Subcutaneous abdominal adipose tissue (tissue), 5 donors: ENCODE measurements at regions not wholly inside any gene's neighbourhood (a gene's known extent, or its start where the extent isn't known, plus 50 kb on each side); places are given as distances from the start of the nearest gene placed in this dataset.

Source experiments
- H3K27ac ChIP-seq: one replicate; pipeline ENCODE4 v1.7.0; 2013; ENCODE audit warnings: low read depth, mild to moderate bottlenecking, inconsistent platforms, low read length, moderate library complexity
- H3K27me3 ChIP-seq, 5 donors: one replicate each; pipeline ENCODE4 v1.7.0; 2013; ENCODE audit warnings: low read length in 5 of 5, inconsistent platforms in 1 of 5; ENCODE audit not compliant: control insufficient read depth in 5 of 5, insufficient read depth in 4 of 5
- H3K36me3 ChIP-seq, 5 donors: one replicate each; pipeline ENCODE4 v1.7.0; 2013; ENCODE audit warnings: low read length in 5 of 5; ENCODE audit not compliant: control insufficient read depth in 5 of 5, insufficient read depth in 5 of 5
- H3K4me1 ChIP-seq, 5 donors: one replicate each; pipeline ENCODE4 v1.7.0; 2013; ENCODE audit warnings: low read length in 5 of 5, mild to moderate bottlenecking in 3 of 5, moderate library complexity in 1 of 5; ENCODE audit not compliant: control insufficient read depth in 5 of 5, insufficient read depth in 5 of 5
- H3K4me3 ChIP-seq, 5 donors: one replicate each; pipeline ENCODE4 v1.7.0; 2013; ENCODE audit warnings: low read length in 5 of 5, low read depth in 1 of 5
- H3K9ac ChIP-seq, 5 donors: one replicate each; pipeline ENCODE4 v1.7.0; 2013; ENCODE audit warnings: low read length in 5 of 5, mild to moderate bottlenecking in 4 of 5, moderate library complexity in 3 of 5
- H3K9me3 ChIP-seq, 5 donors: one replicate each; pipeline ENCODE4 v1.7.0; 2013; ENCODE audit warnings: low read length in 5 of 5; ENCODE audit not compliant: control insufficient read depth in 5 of 5
- donor health status: healthy.
- donor health status: healthy.
- donor health status: healthy.
- donor health status: healthy.
- donor health status: healthy.

- Histone ChIP-seq H3K36me3 (no peaks in the 10 kb centered on the region), H3K4me1 (peaks cover 0 to 4% (median 3%) of the 10 kb centered on the region in 5 donors), H3K9ac (no peak overlapping the region), H3K4me3 (no peak overlapping the region), H3K9me3 (peaks cover 0 to 16% (median 0%) of the 10 kb centered on the region in 5 donors), H3K27me3 (no peaks in the 10 kb centered on the region), H3K27ac (no peak overlapping the region)
Measured at GRCh38 chr5:107169867-107170266, 500.9 kb downstream of the EFNA5 start.

- no peak overlapping the region for H3K4me3 ChIP-seq
- no peak overlapping the region for H3K27ac ChIP-seq
- no peaks in the 10 kb centered on the region for H3K36me3 ChIP-seq
- no peak overlapping the region for H3K9ac ChIP-seq
- no peaks in the 10 kb centered on the region for H3K27me3 ChIP-seq
- peaks cover 0 to 4% (median 3%) of the 10 kb centered on the region in 5 donors for H3K4me1 ChIP-seq
- H3K9me3 ChIP-seq, result peaks cover 0 to 16% (median 0%) of the 10 kb centered on the region in 5 donors
Measured at GRCh38 chr5:107168848-107169752, 501.6 kb downstream of the EFNA5 start.

GRCh38 chr5:107168086-107168485 lies 502.7 kb downstream of the EFNA5 start:
- no peak overlapping the region for H3K9ac ChIP-seq
- no peak overlapping the region for H3K27ac ChIP-seq
- peaks cover 0 to 16% (median 0%) of the 10 kb centered on the region in 5 donors for H3K9me3 ChIP-seq
- H3K4me3 ChIP-seq, result no peak overlapping the region
- no peaks in the 10 kb centered on the region for H3K27me3 ChIP-seq
- H3K4me1 ChIP-seq, result peaks cover 0 to 4% (median 3%) of the 10 kb centered on the region in 5 donors
- no peaks in the 10 kb centered on the region for H3K36me3 ChIP-seq

GRCh38 chr5:107165296-107165695 lies 505.4 kb downstream of the EFNA5 start:
- Histone ChIP-seq H3K36me3 (no peaks in the 10 kb centered on the region), H3K9ac (no peak overlapping the region), H3K4me3 (no peak overlapping the region), H3K27me3 (no peaks in the 10 kb centered on the region), H3K27ac (no peak overlapping the region), H3K9me3 (peaks cover 0 to 4% (median 2%) of the 10 kb centered on the region in 5 donors), H3K4me1 (peaks cover 0 to 4% (median 3%) of the 10 kb centered on the region in 5 donors)

- H3K9me3 ChIP-seq, result peaks cover 0 to 3% (median 0%) of the 10 kb centered on the region in 5 donors
- H3K4me1 ChIP-seq, result no peaks in the 10 kb centered on the region
- no peak overlapping the region for H3K27ac ChIP-seq
- H3K27me3 ChIP-seq, result no peaks in the 10 kb centered on the region
- no peak overlapping the region for H3K4me3 ChIP-seq
- no peak overlapping the region for H3K9ac ChIP-seq
- H3K36me3 ChIP-seq, result no peaks in the 10 kb centered on the region
Measured at GRCh38 chr5:107157809-107158208, 512.9 kb downstream of the EFNA5 start.

GRCh38 chr5:107155707-107156106 lies 515.0 kb downstream of the EFNA5 start:
- H3K9ac ChIP-seq, result no peak overlapping the region

GRCh38 chr5:107154593-107154992 lies 516.1 kb downstream of the EFNA5 start:
- H3K9me3 ChIP-seq, result no peaks in the 10 kb centered on the region
- no peaks in the 10 kb centered on the region for H3K36me3 ChIP-seq
- no peak overlapping the region for H3K27ac ChIP-seq
- H3K27me3 ChIP-seq, result no peaks in the 10 kb centered on the region
- H3K4me3 ChIP-seq, result no peak overlapping the region
- H3K9ac ChIP-seq, result no peak overlapping the region
- H3K4me1 ChIP-seq, result no peaks in the 10 kb centered on the region

More at GRCh38 chr5:107155707-107156106, 515.0 kb downstream of the EFNA5 start:
- peaks cover 0 to 3% (median 0%) of the 10 kb centered on the region in 5 donors for H3K9me3 ChIP-seq
- H3K4me1 ChIP-seq, result no peaks in the 10 kb centered on the region
- no peak overlapping the region for H3K4me3 ChIP-seq
- H3K36me3 ChIP-seq, result no peaks in the 10 kb centered on the region
- H3K27ac ChIP-seq, result no peak overlapping the region
- H3K27me3 ChIP-seq, result no peaks in the 10 kb centered on the region

- H3K9me3 ChIP-seq, result no peaks in the 10 kb centered on the region
- no peaks in the 10 kb centered on the region for H3K36me3 ChIP-seq
- no peaks in the 10 kb centered on the region for H3K27me3 ChIP-seq
- H3K4me1 ChIP-seq, result no peaks in the 10 kb centered on the region
- H3K4me3 ChIP-seq, result no peak overlapping the region
- H3K9ac ChIP-seq, result no peak overlapping the region
- no peak overlapping the region for H3K27ac ChIP-seq
Measured at GRCh38 chr5:107153283-107153682, 517.5 kb downstream of the EFNA5 start.

- Histone ChIP-seq H3K27ac (no peak overlapping the region), H3K9ac (no peak overlapping the region), H3K36me3 (no peaks in the 10 kb centered on the region), H3K4me3 (no peak overlapping the region), H3K27me3 (no peaks in the 10 kb centered on the region), H3K9me3 (no peaks in the 10 kb centered on the region), H3K4me1 (no peaks in the 10 kb centered on the region)
Measured at GRCh38 chr5:107149243-107150005, 521.3 kb downstream of the EFNA5 start.

- Histone ChIP-seq H3K27me3 (no peaks in the 10 kb centered on the region), H3K27ac (no peak overlapping the region), H3K36me3 (no peaks in the 10 kb centered on the region), H3K4me1 (no peaks in the 10 kb centered on the region), H3K9me3 (no peaks in the 10 kb centered on the region), H3K9ac (no peak overlapping the region), H3K4me3 (no peak overlapping the region)
Measured at GRCh38 chr5:107147589-107147988, 523.1 kb downstream of the EFNA5 start.
